Muscle of leg (tissue), 3 donors: ENCODE measurements at regions not wholly inside any gene's neighbourhood (a gene's known extent, or its start where the extent isn't known, plus 50 kb on each side); places are given as distances from the start of the nearest gene placed in this dataset.

Experiments used
- DNase-seq: peaks from one replicate; pipeline ENCODE4 v3.0.0; 2013
- H3K27ac ChIP-seq: one replicate; pipeline ENCODE4 v1.5.1; 2013; ENCODE audit warnings: mild to moderate bottlenecking, low read length, control low read depth
- H3K27me3 ChIP-seq: one replicate; pipeline ENCODE4 v1.6.1; 2013; ENCODE audit warnings: low read length; ENCODE audit not compliant: control insufficient read depth, insufficient read depth
- H3K36me3 ChIP-seq: one replicate; pipeline ENCODE4 v1.6.1; 2013; ENCODE audit warnings: low read length; ENCODE audit not compliant: control insufficient read depth, insufficient read depth
- H3K4me1 ChIP-seq: one replicate; pipeline ENCODE4 v1.6.1; 2013; ENCODE audit warnings: low read length; ENCODE audit not compliant: control insufficient read depth, insufficient read depth
- H3K4me3 ChIP-seq: one replicate; pipeline ENCODE4 v1.5.1; 2013; ENCODE audit warnings: low read length, control low read depth
- H3K9me3 ChIP-seq: replicated peaks from 2 replicates; pipeline ENCODE4 v1.6.1; 2013; ENCODE audit warnings: low read depth, low read length; ENCODE audit not compliant: control insufficient read depth
- WGBS: methylation state at CpG from one replicate; pipeline ENCODE4 v1.1.5; 2013; ENCODE audit warnings: missing lambda C conversion rate; ENCODE audit not compliant: insufficient coverage; 5-methylcytosine and 5-hydroxymethylcytosine counted together

- H3K27me3 ChIP-seq: no peaks in the 10 kb centered on the region
- H3K9me3 ChIP-seq: no peaks in the 10 kb centered on the region
- WGBS: 86% methylated on average over 1 of the region's 2 CpGs
- H3K36me3 ChIP-seq: no peaks in the 10 kb centered on the region
- no peak for DNase-seq
- peaks cover 11% of the 10 kb centered on the region for H3K4me1 ChIP-seq
- no peak overlapping the region for H3K27ac ChIP-seq
- no peak overlapping the region for H3K4me3 ChIP-seq
These were observed 74.6 kb upstream of the ADPGK start for GRCh38 chr15:72858205-72858604.

GRCh38 chr15:72857331-72858063, 73.9 kb upstream of the ADPGK start:
- no peak for DNase-seq

GRCh38 chr15:72856549-72857040, 73.0 kb upstream of the ADPGK start:
- Histone ChIP-seq H3K27ac (no peak overlapping the region), H3K36me3 (no peaks in the 10 kb centered on the region), H3K27me3 (no peaks in the 10 kb centered on the region), H3K4me1 (peaks cover 21% of the 10 kb centered on the region), H3K4me3 (no peak overlapping the region), H3K9me3 (no peaks in the 10 kb centered on the region)
- 85% methylated on average over 5 of the region's 5 CpGs for WGBS
- no peak for DNase-seq

More at GRCh38 chr15:72857331-72858063, 73.9 kb upstream of the ADPGK start:
- Histone ChIP-seq H3K4me1 (peaks cover 13% of the 10 kb centered on the region), H3K27me3 (no peaks in the 10 kb centered on the region), H3K4me3 (no peak overlapping the region), H3K36me3 (no peaks in the 10 kb centered on the region), H3K9me3 (no peaks in the 10 kb centered on the region), H3K27ac (no peak overlapping the region)
- 74% methylated on average over 6 of the region's 9 CpGs for WGBS

- WGBS: 50% methylated on average over 2 of the region's 3 CpGs
- H3K4me3 ChIP-seq: no peak overlapping the region
- H3K9me3 ChIP-seq: no peaks in the 10 kb centered on the region
- H3K27ac ChIP-seq: no peak overlapping the region
- H3K4me1 ChIP-seq: peaks cover 27% of the 10 kb centered on the region
- no peaks in the 10 kb centered on the region for H3K36me3 ChIP-seq
- no peaks in the 10 kb centered on the region for H3K27me3 ChIP-seq
- no peak for DNase-seq
These were observed 72.2 kb upstream of the ADPGK start for GRCh38 chr15:72855791-72856190.

GRCh38 chr15:72852273-72852672, 68.7 kb upstream of the ADPGK start:
- H3K4me1 ChIP-seq: peaks cover 24% of the 10 kb centered on the region
- H3K36me3 ChIP-seq: no peaks in the 10 kb centered on the region
- H3K27ac ChIP-seq: peak overlapping the region; percentile 29
- 10% methylated on average over 3 of the region's 3 CpGs for WGBS
- no peaks in the 10 kb centered on the region for H3K27me3 ChIP-seq
- peak; percentile 96 for DNase-seq
- no peaks in the 10 kb centered on the region for H3K9me3 ChIP-seq
- no peak overlapping the region for H3K4me3 ChIP-seq

- 79% methylated on average over 3 of the region's 8 CpGs for WGBS
- Histone ChIP-seq H3K4me1 (peaks cover 30% of the 10 kb centered on the region), H3K9me3 (no peaks in the 10 kb centered on the region), H3K27me3 (no peaks in the 10 kb centered on the region), H3K4me3 (no peak overlapping the region), H3K27ac (no peak overlapping the region), H3K36me3 (no peaks in the 10 kb centered on the region)
- DNase-seq: no peak
These were observed 68.0 kb upstream of the ADPGK start for GRCh38 chr15:72851586-72851985.

GRCh38 chr15:72850833-72851232, 67.3 kb upstream of the ADPGK start:
- H3K27ac ChIP-seq: no peak overlapping the region
- peaks cover 31% of the 10 kb centered on the region for H3K4me1 ChIP-seq
- H3K27me3 ChIP-seq: no peaks in the 10 kb centered on the region
- H3K36me3 ChIP-seq: no peaks in the 10 kb centered on the region
- peak; percentile 12 for DNase-seq
- no CpG with 5 or more reads among the region's 3 CpGs for WGBS
- no peak overlapping the region for H3K4me3 ChIP-seq
- H3K9me3 ChIP-seq: no peaks in the 10 kb centered on the region

- H3K27ac ChIP-seq: peak overlapping the region; percentile 48
- 43% methylated on average over 2 of the region's 3 CpGs for WGBS
- H3K36me3 ChIP-seq: no peaks in the 10 kb centered on the region
- DNase-seq: no peak
- H3K4me3 ChIP-seq: no peak overlapping the region
- H3K9me3 ChIP-seq: no peaks in the 10 kb centered on the region
- peaks cover 31% of the 10 kb centered on the region for H3K4me1 ChIP-seq
- H3K27me3 ChIP-seq: no peaks in the 10 kb centered on the region
These were observed 64.2 kb upstream of the ADPGK start for GRCh38 chr15:72847806-72848205.

GRCh38 chr15:72847033-72847432, 63.5 kb upstream of the ADPGK start:
- DNase-seq: no peak
- WGBS: 90% methylated on average over 1 of the region's 4 CpGs
- Histone ChIP-seq H3K36me3 (no peaks in the 10 kb centered on the region), H3K4me3 (no peak overlapping the region), H3K9me3 (no peaks in the 10 kb centered on the region), H3K27ac (peak overlapping the region; percentile 35), H3K27me3 (no peaks in the 10 kb centered on the region), H3K4me1 (peaks cover 25% of the 10 kb centered on the region)

GRCh38 chr15:72845981-72846383, 62.4 kb upstream of the ADPGK start:
- peaks cover 17% of the 10 kb centered on the region for H3K4me1 ChIP-seq
- no peaks in the 10 kb centered on the region for H3K36me3 ChIP-seq
- H3K9me3 ChIP-seq: no peaks in the 10 kb centered on the region
- DNase-seq: peak; percentile 72
- no peak overlapping the region for H3K4me3 ChIP-seq
- no peak overlapping the region for H3K27ac ChIP-seq
- H3K27me3 ChIP-seq: no peaks in the 10 kb centered on the region

- Histone ChIP-seq H3K36me3 (no peaks in the 10 kb centered on the region), H3K4me1 (peaks cover 14% of the 10 kb centered on the region), H3K4me3 (no peak overlapping the region), H3K27ac (no peak overlapping the region), H3K27me3 (no peaks in the 10 kb centered on the region), H3K9me3 (no peaks in the 10 kb centered on the region)
- WGBS: 50% methylated on average over 1 of the region's 1 CpG
- DNase-seq: no peak
These were observed 60.5 kb upstream of the ADPGK start for GRCh38 chr15:72844067-72844466.
